GM19395 (cell line): ENCODE measurements at regions not wholly inside any gene's neighbourhood (a gene's known extent, or its start where the extent isn't known, plus 50 kb on each side); places are given as distances from the start of the nearest gene placed in this dataset.

ENCODE experiments used
- ATAC-seq: cut with Tn5 transposase; IDR thresholded peaks from one replicate; pipeline ENCODE4 v1.9.1; 2021; ENCODE audit warnings: mild to moderate bottlenecking, moderate library complexity; ENCODE audit not compliant: unreplicated experiment

GRCh38 chr3:3280396-3280795 is 100.9 kb upstream of the CRBN start:
- ATAC-seq, result no peak

GRCh38 chr3:3278073-3278472 is 98.6 kb upstream of the CRBN start:
- ATAC-seq, result no peak

GRCh38 chr3:3276630-3277029 is 97.1 kb upstream of the CRBN start:
- ATAC-seq, result no peak

GRCh38 chr3:3264796-3265195 is 85.3 kb upstream of the CRBN start:
- ATAC-seq, result no peak

GRCh38 chr3:3260870-3261269 is 81.4 kb upstream of the CRBN start:
- ATAC-seq, result no peak

GRCh38 chr3:3259181-3259580 is 79.7 kb upstream of the CRBN start:
- no peak for ATAC-seq

- ATAC-seq, result no peak
These were observed 78.8 kb upstream of the CRBN start for GRCh38 chr3:3258281-3258680.

GRCh38 chr3:3241596-3241995 is 62.1 kb upstream of the CRBN start:
- ATAC-seq, result no peak

GRCh38 chr3:3240986-3241385 is 61.5 kb upstream of the CRBN start:
- ATAC-seq, result no peak

- no peak for ATAC-seq
These were observed 58.5 kb upstream of the CRBN start for GRCh38 chr3:3237979-3238378.

GRCh38 chr3:3232251-3232650 is 52.8 kb upstream of the CRBN start:
- ATAC-seq, result no peak
